SIG-M5 treated with dmso at 0.1 percent for 504 hours (cell line): ENCODE measurements at regions not wholly inside any gene's neighbourhood (a gene's known extent, or its start where the extent isn't known, plus 50 kb on each side); places are given as distances from the start of the nearest gene placed in this dataset.
"Not testable (repeated sequence)": the region's sequence is repeated elsewhere in the genome, so short reads cannot be mapped to it uniquely, and the experiment has no call there.

Source experiments
- DNase-seq: peaks from one replicate; lab custom pipeline; 2025; ENCODE audit not compliant: unreplicated experiment; lab: John Stamatoyannopoulos, UW

- DNase-seq: no peak
These were observed 169.2 kb upstream of the ATP10A start for GRCh38 chr15:26032162-26032846.

DNA sequence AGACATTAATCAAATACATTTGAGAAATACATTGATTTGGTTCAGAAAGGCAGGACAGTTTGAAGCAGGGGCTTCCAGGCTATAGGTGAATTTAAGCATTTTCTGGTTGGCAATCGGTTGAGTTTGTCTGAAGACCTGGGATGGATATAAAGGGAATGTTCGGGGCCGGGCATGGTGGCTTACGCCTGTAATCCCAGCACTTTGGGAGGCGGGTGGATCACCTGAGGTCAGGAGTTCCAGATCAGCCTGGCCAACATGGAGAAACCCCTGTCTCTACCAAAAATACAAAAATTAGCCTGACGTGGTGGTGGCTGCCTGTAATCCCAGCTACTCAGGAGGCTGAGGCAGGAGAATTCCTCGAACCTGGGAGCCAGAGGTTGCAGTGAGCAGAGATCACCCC, 166.5 kb upstream of the ATP10A start:
- DNase-seq: not testable (repeated sequence)

DNA sequence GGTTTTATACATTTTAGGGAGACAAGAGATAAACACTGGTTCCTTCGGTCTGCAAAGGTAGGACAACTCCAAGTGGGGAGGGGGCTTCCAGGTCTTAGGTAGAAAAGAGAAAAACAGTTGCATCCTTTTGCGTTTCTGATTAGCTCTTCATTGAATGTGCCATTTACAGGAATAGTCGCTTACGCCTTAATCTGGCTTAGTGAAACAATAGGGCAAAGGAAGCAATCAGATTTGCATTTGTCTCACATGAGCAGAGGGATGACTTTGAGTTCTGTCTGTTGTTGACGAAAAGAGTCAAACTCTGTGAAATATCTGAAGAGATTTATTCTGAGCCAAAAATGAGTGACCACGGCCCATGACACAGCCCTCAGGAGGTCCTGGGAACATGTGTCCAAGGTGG, 166.0 kb upstream of the ATP10A start:
- DNase-seq: no peak

GRCh38 chr15:26028086-26028740, 165.1 kb upstream of the ATP10A start:
- no peak for DNase-seq

DNA sequence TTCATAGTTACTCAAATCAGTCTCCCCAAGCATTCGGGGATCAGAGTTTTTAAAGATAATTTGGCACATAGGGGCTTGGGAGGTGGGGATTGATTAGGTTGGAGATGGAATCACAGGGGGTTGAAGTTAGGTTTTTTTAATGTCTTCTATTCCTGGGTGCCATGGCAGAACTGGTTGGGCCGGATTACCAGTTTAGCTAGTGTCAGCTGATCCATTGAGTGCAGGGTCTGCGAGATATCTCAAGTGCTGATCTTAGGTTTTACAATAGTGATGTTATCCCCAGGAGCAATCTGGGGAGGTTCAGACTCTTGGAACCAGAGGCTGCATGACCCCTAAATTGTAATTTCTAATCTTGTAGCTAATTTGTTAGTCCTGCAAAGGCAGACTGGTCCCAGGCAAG, 163.5 kb upstream of the ATP10A start:
- not testable (repeated sequence) for DNase-seq

DNA sequence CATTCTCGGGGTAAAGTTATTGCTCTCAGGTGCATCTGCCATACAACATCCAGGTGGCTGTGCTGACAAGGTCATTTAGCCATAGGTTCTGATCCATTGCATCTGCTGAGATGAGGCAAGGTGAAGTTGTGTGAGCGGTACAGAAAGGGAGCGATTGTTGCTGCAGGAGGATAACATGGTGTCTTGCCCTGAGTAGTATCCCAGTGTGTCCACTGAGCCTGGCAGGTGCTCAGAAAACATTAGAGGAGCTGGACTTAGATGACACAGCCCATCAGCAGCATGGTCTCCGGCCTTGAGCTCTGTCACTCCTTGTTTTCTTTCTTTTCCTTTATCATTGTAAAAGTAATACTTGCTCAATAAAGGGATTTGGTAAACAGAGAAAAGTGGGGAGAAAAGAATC, 161.1 kb upstream of the ATP10A start:
- DNase-seq: no peak

GRCh38 chr15:26023691-26024090, 160.6 kb upstream of the ATP10A start:
- DNase-seq: no peak

DNA sequence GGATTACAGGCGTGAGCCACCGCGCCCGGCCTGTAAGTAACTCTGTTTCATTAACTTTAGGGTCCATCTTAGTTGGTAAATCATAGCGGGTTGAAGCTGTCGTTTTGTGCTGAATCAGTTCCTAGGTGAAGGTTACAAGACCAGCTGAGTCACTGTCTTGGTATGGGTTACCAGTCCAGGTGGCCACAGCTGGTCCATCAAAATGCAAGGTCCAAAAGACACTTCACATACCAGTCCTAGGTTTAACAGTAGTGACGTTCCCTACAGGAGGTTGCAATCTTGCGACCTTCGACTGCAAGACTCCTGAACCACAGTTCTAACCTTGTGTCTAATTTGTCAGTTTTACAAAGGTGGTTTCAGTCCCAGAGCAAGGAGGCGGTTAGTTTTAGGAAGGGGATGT, 160.1 kb upstream of the ATP10A start:
- no peak for DNase-seq

- no peak for DNase-seq
These were observed 157.7 kb upstream of the ATP10A start for GRCh38 chr15:26020871-26021270.

DNA sequence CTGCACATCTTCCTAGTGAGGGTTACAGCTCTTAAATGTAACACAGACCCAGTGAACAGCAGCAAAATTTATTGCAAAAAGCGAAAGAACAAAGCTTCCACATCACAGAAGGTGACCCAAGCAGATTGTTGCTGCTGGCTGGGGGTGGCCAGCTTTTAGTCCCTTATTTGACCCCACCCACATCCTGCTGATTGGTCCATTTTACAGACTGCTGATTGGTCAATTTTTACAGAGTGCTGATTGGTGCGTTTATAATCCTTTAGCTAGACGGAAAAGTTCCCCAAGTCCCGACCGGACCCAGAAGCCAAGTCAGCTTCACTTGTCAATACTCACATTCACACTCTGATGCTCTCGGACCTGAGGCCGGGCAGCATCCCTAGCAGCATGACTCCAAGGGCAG, 154.5 kb upstream of the ATP10A start:
- DNase-seq: no peak

- no peak for DNase-seq
These were observed 152.5 kb upstream of the ATP10A start for GRCh38 chr15:26015516-26016075.

GRCh38 chr15:26013981-26014380, 150.9 kb upstream of the ATP10A start:
- no peak for DNase-seq

DNA sequence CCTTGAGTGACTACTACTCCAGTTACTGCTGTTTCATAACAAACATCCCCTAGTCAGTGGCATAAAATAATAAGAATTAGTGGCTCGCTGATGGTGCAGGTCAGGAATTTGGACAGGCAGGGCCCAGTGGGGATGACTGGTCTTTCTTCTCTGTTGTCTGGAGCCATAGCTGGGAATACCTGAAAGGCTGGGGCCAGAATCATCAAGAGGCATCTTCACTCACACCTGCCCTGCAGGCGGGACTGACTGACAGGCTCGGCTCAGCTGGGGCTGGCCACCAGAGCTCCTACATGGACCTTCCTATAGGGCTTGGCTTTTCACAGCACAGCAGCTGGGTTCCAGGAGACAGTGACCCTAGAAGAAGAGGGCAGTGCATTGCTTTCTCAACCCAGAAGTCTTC, 148.8 kb upstream of the ATP10A start:
- DNase-seq: no peak

DNA sequence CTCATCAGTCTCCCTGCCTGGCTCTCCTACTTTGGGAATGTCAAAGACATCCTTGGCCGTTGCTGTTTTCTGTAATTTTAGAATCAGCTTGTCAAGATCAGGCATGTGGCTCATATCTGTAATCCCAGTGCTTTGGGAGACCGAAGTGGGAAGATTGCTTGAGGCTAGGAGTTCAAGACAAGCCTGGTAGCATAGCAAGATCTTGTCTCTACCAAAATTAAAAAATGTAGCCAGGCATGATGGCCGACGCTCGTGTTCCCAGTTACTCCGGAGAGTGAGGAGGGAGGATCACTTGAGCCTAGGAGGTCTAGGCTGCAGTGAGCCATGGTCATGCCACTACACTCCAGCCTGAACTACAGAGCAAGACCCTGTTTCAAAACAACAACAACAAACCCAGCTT, 144.0 kb upstream of the ATP10A start:
- DNase-seq: no peak

DNA sequence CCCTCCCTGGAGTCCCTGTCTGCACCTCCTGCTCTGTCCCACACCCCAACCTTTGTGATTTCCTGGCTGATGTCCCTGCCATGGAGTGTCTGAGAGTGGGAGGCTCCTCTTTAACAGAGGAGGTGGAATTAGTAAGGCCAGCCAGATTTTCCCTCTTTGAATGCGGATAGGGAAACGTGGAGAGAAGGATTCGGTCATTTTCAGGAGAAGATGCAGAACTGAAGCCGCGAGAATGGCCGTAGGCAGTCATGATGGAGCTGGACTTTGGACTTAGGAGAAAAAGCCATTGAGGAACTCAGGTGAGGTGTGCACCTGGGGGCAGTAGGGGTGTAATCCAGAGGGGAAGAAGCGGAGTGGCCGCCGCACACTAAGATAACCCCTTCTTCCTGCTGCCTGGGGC, 138.1 kb upstream of the ATP10A start:
- DNase-seq: no peak

DNA sequence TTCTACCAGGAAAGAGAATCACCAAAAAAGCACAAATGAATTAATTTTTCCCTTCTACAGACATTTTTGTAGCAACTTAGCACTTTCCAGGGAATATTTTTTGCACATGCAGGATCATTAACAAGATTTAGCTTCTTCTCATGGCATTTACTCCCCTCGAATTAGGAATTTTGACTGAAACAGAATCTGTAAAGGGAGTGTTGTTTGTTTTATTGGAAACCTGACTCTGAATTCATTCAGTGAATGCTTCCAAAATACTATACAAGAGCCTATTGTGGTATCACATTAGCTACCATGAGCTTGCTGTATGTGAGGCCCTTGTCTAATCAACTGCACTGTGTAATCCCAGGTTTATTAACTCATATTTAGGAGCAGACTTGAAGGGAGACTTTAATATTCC, 130.4 kb upstream of the ATP10A start:
- no peak for DNase-seq

DNA sequence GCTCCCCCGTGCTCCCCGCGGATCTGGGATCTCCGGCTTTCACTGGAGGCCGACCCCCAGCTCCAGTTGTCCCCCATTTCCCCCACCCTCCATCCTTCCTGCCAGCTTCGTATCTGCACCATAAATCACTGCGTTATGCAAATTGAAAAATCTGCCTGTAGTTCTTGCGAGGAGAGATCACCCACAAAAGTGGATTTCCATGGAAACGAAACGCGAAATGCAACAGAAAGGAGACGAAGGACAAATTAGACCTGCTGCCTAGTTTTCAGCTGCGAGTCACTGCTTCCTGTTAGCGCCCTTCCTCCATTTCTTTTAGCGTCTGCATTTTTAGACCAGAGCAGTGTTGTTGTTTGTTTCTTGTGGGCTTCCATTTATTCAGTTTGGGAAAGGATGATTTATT, 127.1 kb upstream of the ATP10A start:
- DNase-seq: no peak

DNA sequence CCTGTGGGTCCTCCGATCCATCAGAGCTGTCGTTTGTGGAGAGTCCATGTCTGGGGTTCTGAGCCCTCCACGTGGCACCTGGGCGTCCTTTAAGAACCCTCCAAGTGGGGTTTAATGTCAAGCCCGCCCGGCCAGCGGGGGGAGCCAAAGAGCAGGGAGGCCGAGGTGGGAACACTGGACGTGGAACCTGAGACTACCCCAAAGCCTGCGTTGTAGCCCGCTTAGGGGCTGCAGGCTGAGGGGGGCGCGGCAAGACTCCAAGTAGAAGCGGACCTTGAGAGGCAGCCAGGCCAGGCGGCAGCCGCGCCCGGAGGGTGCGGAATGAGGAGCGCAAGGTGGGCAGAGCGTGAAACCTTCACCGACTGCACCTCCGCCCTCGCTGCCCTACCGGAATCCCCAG, 126.2 kb upstream of the ATP10A start:
- no peak for DNase-seq

- not testable (repeated sequence) for DNase-seq
These were observed 125.6 kb upstream of the ATP10A start for GRCh38 chr15:25988716-25989115.

DNA sequence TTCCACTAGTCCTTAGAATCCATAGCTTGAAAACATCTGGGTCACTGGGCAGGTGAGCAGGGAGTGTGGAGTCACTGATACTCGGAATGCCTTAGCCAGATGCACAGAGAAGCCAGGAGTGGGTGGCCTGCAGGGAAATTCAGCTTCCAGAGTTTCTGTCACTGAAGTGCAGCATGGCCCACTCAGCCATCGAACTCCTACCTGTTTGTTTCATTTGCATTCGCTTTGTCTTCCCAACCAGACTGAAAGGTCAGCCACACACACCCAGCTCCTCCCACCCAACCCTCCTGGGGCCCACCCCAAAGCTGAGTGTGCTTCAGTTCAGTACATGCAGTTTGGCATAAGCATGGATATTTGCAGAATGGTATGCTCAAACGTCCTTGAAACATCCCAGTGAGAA, 124.5 kb upstream of the ATP10A start:
- no peak for DNase-seq

DNA sequence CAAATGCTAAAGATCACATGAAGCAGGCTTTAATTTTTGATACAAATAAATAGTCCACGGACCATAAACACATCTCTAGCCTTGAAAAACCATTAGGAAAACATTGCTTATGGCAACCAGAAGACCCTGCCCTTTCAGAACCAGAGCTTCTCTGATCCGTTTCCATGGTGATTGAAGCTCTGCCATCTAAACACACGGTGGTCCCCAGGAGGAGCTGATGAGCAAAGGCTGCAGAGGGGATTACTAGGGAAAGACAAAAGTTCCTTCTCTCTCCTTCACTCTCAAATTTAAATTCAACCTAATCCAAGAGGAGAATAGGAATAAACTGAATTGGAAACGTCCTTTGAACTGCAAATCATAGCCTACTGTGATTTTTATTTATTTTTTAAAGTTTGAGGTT, 122.0 kb upstream of the ATP10A start:
- DNase-seq: no peak

DNA sequence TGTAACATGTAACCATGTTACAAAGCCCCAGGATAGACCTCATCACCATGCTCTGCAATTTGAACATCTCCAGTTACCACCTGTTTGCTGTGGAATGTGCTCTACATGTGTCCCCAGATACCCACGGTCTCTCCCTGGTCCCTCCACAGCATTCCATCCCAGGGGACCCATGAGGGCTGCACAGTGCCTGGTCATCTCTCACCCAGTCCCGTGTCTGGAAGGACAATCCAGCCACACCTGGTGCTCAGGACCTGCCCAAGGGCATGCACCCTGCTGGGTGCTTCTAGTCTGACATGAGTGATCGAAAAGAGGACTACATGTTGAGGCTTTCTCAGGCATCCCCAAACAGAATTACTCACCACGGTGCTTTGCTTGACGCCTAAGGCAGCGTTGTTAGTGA, 119.6 kb upstream of the ATP10A start:
- no peak for DNase-seq

DNA sequence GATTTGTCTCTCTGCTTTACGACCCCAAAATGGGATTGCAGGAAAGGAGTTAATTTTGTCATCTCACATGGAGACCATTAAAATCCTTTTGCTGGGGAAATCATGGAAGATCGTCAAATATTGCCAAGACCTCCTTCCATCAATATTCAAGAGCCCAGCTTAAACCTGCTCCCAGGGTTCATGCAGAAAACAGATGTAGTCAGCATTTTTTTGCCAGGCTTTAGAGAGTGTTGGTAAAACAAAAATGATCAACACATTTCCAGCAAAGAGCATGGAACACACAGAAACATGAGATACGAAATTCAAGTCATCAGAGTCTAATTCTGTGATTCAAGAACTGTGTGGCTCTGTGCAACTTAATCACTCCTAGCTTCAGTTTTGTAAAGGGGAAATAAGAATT, 118.0 kb upstream of the ATP10A start:
- DNase-seq: no peak
